H4 (cell line): ENCODE measurements at regions not wholly inside any gene's neighbourhood (a gene's known extent, or its start where the extent isn't known, plus 50 kb on each side); places are given as distances from the start of the nearest gene placed in this dataset.
A peak's percentile ranks its signal among the peaks of the same experiment; 100 is the strongest.

ENCODE experiments used
- DNase-seq: peaks from one replicate; pipeline ENCODE4 v3.0.0-alpha.2; 2015; ENCODE audit warnings: low spot score

DNA sequence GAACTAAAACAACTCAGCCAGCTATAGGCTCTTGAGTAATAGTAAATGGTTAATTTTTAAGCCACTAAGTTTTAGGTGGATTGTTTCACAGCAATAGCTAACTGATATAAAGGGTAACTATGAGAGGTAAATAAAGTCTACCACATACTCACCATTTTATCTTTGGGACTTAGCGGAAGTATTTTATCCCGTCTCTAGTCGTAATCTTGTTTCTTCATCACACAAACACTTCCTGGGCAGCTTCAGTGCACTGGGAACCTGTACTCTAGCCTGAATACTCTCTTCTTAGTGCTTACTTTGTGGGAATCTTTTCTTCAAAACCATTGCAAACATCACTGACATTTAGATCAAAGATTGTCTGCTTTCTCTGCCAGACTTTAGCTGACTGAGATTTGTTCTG lies 360.5 kb downstream of the EPHA4 start:
- DNase-seq = no peak

DNA sequence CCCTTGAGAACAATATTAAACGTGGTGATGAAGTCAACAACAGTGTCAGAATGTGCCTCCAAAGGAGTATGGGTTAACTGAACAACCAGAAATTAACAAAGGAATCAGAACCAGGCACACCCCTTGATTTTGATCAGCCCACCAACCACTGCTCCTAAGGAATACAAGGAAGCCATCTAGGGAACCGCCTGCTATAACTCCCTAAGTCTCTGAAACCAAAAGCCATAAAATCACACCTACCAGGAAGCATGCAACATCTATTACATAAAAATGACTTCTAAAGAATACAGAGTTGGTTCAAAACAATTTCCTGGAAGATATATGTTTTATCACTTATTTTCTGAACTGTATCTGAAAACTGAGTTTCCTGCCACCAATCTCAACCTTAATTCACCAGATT lies 360.0 kb downstream of the EPHA4 start:
- no peak for DNase-seq

DNA sequence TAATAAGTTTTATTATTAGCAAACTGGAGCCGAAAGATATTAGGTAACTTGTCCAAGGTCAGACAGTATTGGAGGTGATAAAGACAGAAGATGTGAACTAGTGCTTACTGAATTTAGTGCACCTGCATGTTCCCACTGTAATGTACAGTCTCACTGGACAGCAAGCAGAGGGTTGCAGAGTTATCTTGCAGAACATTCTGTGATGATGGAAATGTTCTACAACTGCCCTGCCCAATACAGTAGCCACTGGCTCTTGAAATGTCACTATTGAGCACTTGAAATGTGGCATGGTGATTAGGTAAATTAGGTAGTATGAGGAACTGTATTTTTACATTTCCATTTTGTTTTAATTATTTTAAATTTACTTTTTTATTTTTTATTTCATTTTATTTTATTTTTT lies 356.6 kb downstream of the EPHA4 start:
- no peak for DNase-seq

DNA sequence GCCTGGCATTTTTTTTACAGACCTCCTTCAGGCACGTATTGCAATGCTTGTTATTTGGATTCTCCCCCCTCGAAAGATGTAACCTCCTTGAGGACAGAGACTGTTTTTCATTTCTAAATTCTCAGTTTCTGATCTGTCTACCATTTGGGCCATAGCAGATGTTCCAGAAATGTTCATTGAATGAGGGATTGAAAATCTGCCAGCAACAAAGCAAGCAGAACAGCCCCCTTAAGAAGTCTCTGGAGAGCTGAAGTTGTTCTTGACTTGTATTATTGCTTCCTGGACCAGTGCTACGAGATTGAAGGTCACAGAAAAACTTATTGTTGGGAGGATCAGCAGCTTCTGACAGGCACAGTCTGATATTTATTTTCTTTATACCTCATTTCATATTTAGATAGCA lies 355.5 kb downstream of the EPHA4 start:
- DNase-seq = no peak

DNA sequence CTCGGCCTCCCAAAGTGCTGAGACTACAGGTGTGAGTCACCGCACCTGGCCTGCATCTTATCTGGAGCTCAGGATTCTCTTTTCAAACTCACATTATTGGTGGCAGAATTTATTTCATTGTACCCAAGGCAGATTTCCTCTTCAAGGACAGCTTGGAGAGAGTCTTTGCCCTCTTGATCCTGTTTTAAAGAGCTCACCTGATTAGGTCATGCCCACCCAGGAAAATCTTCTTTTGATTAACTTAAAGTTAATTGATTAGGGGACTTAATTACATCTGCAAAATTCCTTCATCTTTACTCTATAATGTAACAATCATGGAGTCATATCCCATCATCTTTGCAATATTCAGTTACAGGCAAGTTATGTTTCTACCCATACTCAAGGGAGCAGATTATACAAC lies 346.4 kb downstream of the EPHA4 start:
- no peak for DNase-seq

DNA sequence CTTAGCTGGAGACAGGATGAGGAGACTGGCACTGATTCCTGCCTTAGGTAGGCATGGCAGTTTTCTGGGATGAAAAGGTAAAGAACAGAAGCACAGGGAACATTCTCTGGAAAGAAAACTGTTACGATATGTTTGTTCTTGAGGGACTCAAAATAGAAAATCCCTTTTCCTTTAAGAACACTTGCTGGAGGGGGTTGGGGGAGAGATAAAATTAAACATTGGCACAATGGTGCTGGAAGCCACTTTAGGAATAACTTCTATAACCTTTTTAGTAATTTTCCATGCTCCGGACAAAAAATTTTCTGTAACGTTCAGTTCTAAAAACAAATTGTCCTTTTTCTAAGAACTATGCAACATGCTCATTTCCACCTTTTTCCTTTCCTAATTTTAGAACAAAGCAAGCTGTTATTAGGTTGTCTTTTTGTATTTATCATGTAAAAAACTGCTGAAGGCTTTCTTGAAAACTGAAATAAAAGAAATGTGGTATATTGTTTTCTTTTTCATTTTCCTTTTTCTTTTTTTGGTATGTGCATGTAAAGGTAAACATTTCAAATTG lies 343.8 kb downstream of the EPHA4 start:
- DNase-seq = no peak

DNA sequence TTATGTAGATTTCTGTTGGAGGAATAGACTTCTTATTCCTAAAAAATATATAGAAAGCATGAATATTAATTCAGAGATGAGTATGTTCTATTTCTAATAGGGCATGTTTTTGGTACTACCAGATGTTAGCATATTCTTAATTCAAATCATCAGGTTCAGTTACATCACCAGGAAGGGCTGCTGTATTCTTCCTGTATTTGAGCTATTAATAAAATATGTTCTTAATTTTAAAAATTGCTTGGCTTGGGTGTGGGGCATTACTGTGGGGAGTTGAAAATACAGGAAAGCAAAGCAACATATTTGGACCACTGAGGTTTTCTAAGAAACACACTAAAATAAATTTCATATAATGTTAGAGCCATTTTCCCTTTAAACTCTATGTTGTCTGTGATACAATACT lies 343.0 kb downstream of the EPHA4 start:
- DNase-seq = no peak

DNA sequence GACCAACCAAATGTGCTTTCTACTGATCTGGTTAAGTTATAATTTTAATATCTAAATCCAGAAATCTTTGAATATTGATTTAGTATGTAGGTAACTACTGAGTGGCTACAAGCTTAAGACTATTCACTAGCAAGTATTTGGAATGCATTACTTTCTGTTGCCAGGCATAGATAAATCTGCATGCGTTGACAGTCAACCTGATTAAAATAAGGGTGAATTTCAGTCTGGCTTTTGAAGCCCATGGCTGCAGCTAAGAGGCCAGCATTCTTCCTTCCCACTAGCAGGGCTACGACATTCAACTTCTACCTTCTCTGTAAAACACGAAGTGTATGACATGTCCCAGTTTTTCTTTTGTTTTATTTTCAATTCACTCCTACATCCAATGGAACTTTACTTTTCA lies 340.6 kb downstream of the EPHA4 start:
- DNase-seq = no peak

DNA sequence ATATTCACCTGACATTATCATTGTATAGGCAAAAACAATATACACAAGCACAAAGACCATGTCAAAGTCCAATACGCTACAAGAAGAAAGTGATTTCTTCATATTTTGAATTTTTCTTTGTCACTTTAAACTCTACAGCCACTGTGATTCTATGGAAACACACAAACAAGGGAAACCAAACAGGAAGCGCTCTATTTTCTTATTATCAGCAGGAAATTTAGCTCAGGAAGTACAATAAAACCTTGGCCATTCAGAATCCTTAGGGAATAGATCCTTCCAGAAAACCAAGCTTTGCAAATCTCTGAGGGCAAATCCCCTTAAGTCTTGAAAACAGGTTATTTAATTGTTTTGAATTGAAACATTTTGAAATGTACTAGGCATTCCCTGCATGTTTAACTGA lies 336.2 kb downstream of the EPHA4 start:
- DNase-seq = no peak

DNA sequence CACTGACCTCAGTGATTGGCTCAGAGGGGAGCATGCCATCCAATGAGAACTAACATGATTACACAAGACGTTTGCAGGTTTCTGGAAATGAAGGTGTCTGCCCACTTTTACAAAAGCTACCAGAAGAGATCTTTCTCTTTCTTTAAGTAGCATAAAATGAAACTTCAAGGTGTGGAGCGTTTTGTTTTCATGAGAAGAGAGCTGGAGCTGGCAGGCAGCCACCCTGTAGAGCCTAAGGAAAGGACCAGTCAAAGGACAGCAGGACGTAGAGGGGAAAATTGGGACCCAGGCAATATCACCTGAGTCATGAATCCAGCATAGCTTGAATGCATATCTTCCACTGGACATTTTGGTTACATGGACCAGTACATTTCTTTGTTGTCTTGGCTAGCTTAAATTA lies 331.0 kb downstream of the EPHA4 start:
- no peak for DNase-seq

DNA sequence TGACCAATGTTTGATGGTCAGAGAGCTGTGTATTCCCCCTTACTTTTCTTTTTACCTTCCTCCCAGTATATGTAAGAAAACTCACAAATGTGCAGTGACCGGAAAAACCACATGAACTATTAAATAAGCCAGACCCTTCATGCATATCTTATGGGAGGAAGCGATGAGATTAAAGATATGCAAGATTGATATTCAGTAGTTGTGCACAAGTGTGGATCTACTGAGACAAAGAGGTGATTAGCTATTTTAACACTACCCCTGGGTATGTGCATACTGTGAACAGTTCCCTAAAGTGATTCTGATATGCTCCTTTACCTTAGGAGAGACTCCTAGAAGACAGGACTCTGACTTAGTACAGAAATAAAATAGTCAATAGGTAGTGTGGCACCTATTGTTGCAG lies 328.3 kb downstream of the EPHA4 start:
- no peak for DNase-seq

DNA sequence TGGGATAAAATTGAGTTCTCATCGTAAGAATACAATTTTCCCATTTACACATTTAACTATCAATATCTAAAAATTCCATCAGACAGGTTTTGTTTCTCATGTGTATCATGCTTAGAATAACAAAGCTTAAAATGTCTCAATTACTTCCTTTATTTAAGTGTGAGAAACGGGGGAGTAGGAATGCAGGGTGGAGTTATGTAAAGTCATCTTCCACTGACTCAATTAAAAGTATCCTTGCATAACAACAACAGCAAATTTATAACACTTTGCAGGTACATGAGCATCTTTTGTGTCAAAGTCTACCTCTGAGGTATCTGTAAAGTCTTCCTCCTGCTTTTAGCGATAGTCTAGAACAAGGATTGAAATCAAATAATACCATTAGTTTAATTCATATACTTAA lies 327.1 kb downstream of the EPHA4 start:
- no peak for DNase-seq

DNA sequence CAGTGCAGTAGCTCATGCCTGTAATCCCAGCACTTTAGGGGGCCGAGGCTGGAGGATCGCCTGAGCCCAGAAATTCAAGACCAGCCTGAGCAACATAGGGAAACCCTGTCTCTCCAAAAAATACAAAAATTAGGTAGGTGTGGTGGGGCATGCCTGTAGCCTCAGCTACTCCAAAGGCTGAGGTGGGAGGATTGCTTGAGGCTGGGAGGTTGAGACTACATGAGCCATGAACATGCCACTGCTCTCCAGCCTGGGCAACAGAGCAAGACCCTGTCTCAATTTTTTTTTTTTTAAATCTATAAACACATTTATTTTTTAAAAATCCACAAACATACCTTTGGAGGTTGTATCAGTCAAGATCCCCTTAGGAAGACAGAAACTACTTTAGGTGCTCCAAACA lies 326.3 kb downstream of the EPHA4 start:
- DNase-seq = no peak

DNA sequence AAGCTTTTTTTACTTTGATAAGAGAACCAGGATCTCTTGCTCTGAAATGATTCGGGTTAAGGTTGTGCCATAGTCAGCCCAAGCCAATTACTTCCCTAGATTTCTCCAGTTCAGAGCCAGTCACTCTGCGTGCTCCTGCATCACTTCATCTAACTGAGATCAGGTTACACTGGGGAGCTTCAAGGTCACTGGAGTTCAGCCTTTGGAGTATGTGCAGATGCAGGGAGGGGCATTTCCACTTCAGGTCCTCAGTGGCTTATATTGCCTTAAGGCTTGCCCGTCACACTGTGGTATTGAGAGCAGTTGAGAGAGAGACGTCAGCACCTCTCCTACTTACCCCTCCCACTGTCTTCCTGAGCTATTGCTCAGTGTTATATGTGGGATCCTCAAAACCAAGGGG lies 317.8 kb downstream of the EPHA4 start:
- DNase-seq = peak; percentile 47

DNA sequence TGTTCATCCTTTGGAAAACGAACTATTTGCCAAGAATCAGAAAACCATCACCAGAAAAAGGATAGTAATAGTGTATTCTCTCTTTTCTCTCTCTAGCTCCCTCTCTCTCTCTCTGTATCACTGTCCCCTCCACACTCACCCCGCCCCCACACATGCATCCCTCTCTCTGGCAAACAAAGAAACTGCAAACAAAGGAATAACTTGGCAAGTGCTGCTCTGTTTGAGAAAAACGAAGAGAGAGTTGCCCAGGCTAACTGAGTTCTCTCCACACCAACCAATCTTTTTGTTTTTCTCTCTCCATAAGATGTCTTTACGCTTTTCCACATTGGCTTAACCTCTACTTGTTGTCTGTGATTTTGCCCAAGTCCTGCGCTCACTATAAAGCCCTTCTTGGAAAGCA lies 316.2 kb downstream of the EPHA4 start:
- no peak for DNase-seq

DNA sequence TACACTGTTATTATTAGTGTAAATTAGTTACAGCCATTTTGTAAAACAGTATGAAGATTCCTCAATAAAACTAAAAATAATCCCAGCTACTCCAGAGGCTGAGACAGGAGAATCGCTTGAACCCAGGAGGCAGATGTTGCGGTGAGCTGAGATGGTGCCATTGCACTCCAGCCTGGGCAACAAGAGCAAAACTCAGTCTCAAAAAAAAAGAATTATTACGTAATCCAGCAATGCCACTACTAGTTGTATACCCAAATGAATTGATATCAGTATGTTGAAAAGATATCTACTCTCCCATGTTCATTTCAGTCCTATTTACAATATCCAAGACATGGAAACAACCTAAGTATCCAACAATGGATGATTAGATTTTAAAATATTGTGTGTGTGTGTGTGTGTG lies 313.6 kb downstream of the EPHA4 start:
- DNase-seq = no peak

DNA sequence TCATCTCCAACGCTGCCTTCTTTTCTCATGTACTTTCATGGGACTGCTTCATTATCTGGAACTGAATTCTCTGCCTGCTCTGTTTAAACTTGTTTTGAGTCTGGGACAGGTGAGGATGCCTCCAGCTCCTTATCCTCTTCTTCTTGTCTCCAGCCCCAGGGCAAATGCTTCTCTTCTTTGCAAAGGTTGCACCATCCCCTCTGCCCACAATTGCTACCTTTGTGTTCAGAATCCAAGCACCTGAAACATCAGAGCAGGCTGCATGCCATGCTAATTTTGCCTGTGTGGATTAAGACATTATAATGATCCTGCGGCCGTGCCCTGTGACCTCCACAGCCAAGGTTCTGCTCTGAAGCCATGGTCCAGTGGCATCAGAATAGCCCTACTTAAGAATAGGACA lies 309.5 kb downstream of the EPHA4 start:
- DNase-seq = no peak

DNA sequence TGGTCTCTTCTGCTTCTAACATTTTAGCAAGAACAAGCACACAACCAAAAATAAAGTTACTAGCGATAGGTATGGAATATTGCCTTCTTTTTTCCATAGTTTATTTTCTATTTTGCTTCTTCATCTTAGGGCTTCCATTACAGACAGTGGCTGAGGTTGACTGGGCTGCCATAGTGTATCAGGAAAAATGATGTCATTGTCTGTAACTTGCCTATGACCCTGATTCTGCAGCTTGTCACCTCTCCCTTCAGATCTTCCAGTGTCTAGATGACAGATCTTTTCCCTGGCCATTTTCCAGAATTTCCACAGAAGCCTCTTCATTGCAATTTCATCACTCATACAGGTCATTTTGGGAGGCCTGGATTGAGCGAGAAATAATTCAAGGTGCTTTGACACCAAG lies 308.5 kb downstream of the EPHA4 start:
- no peak for DNase-seq

DNA sequence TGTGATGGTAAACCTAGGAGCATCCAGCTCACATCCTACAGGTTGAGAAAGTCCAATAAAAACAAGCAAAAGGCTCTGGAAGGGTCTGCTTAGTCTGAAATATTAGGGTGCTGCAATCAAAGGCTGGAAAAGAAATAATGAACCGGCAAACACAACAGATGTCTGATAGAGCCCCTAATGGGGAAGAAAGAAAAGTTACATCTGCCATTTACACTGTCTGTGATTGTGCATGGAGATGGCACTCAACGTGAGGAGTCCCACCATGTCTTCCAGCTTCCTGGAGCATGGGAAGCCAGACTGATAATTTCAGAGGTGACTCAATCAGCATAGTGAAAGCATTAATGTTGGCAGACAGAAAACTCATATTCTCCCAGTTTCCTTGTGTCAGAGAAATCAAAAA lies 307.8 kb downstream of the EPHA4 start:
- no peak for DNase-seq

DNA sequence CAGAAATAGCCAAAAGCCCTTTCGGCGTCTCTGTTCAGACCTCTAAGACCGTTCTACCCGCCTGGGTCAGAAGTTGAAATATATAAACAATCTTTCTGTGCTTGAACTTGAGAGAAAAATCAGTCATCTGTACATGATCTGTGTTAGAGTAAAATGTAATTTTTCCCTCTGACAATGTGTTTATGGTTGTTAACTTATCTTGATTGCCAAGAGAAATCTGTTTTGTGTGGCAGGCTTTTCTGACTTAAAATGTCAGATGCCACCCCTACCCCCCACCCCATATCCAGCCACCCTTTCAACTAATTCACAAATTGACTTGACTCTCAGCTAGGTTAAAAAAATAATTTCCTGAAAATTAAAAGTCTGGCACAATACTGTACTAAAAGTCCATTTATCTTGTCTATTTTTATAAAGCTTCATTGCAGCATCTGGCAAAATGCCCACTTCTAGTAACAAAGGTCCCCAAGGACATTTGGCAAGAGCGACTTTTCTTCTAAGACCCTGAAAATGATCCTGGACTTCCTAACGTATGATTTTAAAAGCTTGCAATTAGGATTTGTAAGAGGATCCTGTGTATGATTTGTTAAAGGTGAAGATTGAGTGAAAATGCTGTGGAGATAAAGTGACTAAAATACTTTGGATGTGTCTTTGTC lies 304.2 kb downstream of the EPHA4 start:
- no peak for DNase-seq

DNA sequence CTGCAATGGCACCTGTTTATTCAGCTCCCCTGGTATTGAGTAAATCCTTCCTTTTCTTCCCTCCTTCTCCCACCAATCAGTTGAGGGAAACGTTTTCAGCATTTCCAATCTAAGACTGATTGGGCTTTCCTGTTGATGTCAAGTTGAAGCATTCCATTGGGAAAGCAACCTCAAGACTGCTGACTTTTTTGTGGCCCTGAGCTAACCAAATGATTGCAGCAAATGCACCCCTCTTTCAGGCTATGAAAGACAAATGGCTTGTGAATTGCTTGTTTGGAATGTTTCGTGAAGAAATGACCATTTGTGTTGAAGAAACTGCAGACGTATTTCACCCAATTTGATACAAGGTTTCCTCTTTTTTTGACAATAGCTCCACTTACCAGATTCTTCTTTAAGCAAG lies 303.5 kb downstream of the EPHA4 start:
- DNase-seq = no peak

DNA sequence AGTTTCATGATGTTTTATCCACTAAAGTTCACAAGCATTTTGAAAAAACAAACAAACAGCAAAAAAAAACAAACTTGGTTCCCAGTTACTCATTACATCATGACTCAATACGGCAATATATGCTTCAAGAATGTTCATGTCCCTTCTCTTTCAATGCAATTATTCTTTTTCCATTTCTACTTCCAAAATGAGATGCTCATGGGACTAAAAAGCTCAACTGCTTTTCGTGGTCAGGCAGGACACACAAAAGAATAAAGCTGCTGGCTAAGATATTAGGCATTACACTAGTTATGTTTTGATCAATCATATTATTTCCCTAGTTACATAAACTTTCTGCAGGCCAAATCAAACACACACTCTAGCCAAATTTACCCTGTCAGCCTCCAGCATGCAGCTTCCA lies 301.3 kb downstream of the EPHA4 start:
- DNase-seq = no peak

DNA sequence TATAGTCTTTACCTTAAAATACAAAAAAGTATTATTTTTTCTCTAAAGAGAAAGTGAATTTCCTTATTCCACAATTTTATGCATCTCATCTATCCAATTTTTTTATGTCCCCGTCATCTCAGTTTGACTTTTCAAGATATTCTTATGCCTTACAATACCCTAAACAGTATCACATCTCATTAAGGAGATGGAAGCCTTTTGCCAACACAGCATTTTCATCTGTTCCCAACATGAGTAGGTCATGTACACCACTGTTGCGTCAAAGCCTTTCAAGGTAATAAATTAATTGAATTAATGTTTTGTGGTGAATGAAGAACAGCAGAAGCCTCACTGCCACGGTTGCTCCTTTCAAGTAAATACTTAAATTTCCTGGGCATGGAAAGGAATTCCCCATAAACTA lies 299.4 kb downstream of the EPHA4 start:
- no peak for DNase-seq

DNA sequence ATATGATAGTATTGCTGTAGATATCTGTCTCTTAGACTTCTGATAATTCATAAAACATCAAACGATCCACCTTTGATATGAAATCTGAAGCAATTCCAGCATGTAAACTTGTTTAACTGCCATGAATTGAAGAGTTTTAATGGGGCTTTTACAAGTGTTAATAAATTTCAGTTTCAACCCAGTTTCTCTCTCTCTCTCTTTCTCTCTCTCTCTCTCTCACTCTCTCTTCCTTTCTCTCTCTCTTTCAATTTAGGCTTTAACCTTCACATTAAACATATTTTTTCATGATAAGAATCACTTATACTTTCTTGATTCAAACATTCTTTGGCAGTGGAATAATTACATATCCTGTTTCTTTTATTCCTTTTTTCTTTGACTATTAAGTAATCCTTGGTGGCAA lies 296.1 kb downstream of the EPHA4 start:
- no peak for DNase-seq
